ENCODE measurements at regions not wholly inside any gene's neighbourhood (a gene's known extent, or its start where the extent isn't known, plus 50 kb on each side); places are given as distances from the start of the nearest gene placed in this dataset.

DNA sequence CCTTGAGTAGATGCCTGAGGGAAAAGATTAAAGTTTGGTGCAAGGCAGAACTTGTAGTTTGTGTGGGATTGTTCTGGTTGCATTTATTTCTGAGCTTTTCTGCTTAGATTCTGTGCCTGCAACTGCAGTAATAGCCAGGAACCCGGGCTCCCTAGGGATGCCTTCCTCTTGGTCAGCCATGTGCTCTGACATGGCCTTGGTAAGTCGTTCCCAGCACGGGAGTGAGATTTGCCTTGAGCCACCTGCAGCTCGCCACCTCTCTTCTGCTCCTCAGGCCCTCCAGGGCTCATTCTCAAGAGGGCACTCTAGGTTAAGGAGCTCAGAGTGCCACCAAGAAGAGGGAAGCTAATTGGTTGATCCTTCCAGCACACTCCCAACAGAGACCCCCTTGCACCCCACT, 350.6 kb upstream of the MKI67 start:
- no peaks in the 10 kb centered on the region for H3K27me3 ChIP-seq (ENCODE audit: control insufficient read depth in 2 of 2, insufficient read depth in 2 of 2, low read length in 2 of 2)
- BruUV-seq (replicated peaks) = no TSS peak
- H2AFZ ChIP-seq (ENCODE audit: low read depth, low read length) = no peak overlapping the region
- H3K4me2 ChIP-seq (ENCODE audit: insufficient read depth, low read length) = no peak overlapping the region
- FAIRE-seq (no peak), DNase-seq (ENCODE audit: low read depth, low spot score) (no peak)
- no peaks in the 10 kb centered on the region for H3K36me3 ChIP-seq (ENCODE audit: control insufficient read depth in 2 of 2, extremely low read depth in 1 of 2, insufficient read depth in 2 of 2, low read length in 2 of 2)
- H3K4me3 ChIP-seq (replicated peaks in 1 of 3; ENCODE audit: insufficient read depth in 1 of 3, low read depth in 1 of 3, low read length in 3 of 3) = no peak overlapping the region
- H3K9ac ChIP-seq (replicated peaks; ENCODE audit: extremely low read depth, insufficient read depth, low read length) = no peak overlapping the region
- no peaks in the 10 kb centered on the region for H3K79me2 ChIP-seq (ENCODE audit: control insufficient read depth, insufficient read depth, low read length)
- dilution Hi-C loops (cut with MboI; ENCODE audit: extremely low pct_ligation_motif_present, low sequenced_read_pairs) = no loop called here
- TF ChIP-seq GATA2 (IDR thresholded peaks at IDR 0.05; ENCODE audit: insufficient read depth, insufficient read length, low read depth, low read length) (no peak), MYC (IDR thresholded peaks at IDR 0.05; ENCODE audit: low read depth, low read length) (no peak), FOS (IDR thresholded peaks at IDR 0.05; ENCODE audit: borderline replicate concordance, insufficient read depth, low read length) (no peak), EZH2 (IDR thresholded peaks at IDR 0.05; ENCODE audit: borderline replicate concordance, low read depth, low read length, severe bottlenecking) (no peak), POLR2AphosphoS5 (IDR thresholded peaks at IDR 0.05; ENCODE audit: insufficient read depth, low read depth, low read length) (no peak), POLR2A (IDR thresholded peaks at IDR 0.05; ENCODE audit: low read depth, low read length) (no peak), JUN (IDR thresholded peaks at IDR 0.05; ENCODE audit: borderline replicate concordance, insufficient read depth, insufficient read length, low read depth) (no peak)
- TF ChIP-seq, protein P1, sequence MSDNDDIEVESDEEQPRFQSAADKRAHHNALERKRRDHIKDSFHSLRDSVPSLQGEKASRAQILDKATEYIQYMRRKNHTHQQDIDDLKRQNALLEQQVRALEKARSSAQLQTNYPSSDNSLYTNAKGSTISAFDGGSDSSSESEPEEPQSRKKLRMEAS (IDR thresholded peaks at IDR 0.05; ENCODE audit: insufficient read depth, insufficient read length) = no peak
- TF ChIP-seq, protein P2, sequence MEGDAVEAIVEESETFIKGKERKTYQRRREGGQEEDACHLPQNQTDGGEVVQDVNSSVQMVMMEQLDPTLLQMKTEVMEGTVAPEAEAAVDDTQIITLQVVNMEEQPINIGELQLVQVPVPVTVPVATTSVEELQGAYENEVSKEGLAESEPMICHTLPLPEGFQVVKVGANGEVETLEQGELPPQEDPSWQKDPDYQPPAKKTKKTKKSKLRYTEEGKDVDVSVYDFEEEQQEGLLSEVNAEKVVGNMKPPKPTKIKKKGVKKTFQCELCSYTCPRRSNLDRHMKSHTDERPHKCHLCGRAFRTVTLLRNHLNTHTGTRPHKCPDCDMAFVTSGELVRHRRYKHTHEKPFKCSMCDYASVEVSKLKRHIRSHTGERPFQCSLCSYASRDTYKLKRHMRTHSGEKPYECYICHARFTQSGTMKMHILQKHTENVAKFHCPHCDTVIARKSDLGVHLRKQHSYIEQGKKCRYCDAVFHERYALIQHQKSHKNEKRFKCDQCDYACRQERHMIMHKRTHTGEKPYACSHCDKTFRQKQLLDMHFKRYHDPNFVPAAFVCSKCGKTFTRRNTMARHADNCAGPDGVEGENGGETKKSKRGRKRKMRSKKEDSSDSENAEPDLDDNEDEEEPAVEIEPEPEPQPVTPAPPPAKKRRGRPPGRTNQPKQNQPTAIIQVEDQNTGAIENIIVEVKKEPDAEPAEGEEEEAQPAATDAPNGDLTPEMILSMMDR (IDR thresholded peaks at IDR 0.05; ENCODE audit: extremely low read depth in 1 of 2, insufficient read depth in 1 of 2, low read depth in 1 of 2, low read length in 2 of 2) = no peak
- intact Hi-C loops (cut with micrococcal nuclease) = no loop called here
- ChIA-PET CTCF (no interaction called here), POLR2A (no interaction called here)
- H3K9me3 ChIP-seq (replicated peaks; ENCODE audit: control insufficient read depth, insufficient read depth, low read length) = no peaks in the 10 kb centered on the region
- no peak overlapping the region for H3K27ac ChIP-seq (ENCODE audit: insufficient read depth, low read depth, low read length)
- H4K20me1 ChIP-seq (replicated peaks; ENCODE audit: control insufficient read depth, extremely low read depth, insufficient read depth, low read length) = no peaks in the 10 kb centered on the region
- H3K9me1 ChIP-seq (replicated peaks; ENCODE audit: control insufficient read depth, extremely low read depth, insufficient read depth, low read length) = no peaks in the 10 kb centered on the region
- H3K4me1 ChIP-seq (ENCODE audit: control insufficient read depth, extremely low read depth, insufficient read depth, low read length) = no peaks in the 10 kb centered on the region
